Activated CD8-positive, alpha-beta memory T cell treated with anti-CD3 and anti-CD28 coated beads for 36 hours (primary cell): ENCODE measurements at regions not wholly inside any gene's neighbourhood (a gene's known extent, or its start where the extent isn't known, plus 50 kb on each side); places are given as distances from the start of the nearest gene placed in this dataset.
"Not testable (repeated sequence)": the region's sequence is repeated elsewhere in the genome, so short reads cannot be mapped to it uniquely, and the experiment has no call there.

Experiments used
- CTCF ChIA-PET: fragments of 350-600 bp; sonication (Branson Sonifier 250); formaldehyde crosslinking; loops from one replicate; lab custom pipeline; 2021; ENCODE audit warnings: antibody characterized with exemption; lab: Charles Lee
- POLR2A ChIA-PET: fragments of 350-600 bp; sonication (Branson Sonifier 250); formaldehyde crosslinking; loops from one replicate; lab custom pipeline; 2021; ENCODE audit warnings: antibody characterized with exemption; lab: Charles Lee

DNA sequence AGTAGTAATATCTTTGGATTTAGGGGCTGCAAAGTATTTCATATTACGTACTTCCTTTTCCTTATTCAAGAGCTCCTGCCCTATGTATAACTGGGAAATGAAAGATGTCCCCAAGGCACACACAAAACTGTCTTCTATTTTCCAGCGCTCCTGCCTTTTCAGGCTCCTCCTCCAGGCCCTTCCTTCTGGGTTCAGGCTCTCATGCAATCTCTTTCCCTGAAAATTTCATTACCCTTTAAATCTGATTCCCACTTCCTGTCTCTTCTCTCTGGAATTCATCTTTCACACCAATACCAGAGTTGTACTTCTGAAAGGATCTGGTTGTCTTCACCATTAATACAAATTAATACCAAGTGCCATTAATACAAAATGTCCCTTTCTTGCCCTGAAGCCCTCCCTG lies 181.6 kb downstream of the UTRN start:
- POLR2A ChIA-PET = no interaction called here
- CTCF ChIA-PET = interaction anchor here (1.2 kb wide), 1 partner anchor 250 kb away, joined by 4 read pairs; no protein-coding TSS in a partner anchor

DNA sequence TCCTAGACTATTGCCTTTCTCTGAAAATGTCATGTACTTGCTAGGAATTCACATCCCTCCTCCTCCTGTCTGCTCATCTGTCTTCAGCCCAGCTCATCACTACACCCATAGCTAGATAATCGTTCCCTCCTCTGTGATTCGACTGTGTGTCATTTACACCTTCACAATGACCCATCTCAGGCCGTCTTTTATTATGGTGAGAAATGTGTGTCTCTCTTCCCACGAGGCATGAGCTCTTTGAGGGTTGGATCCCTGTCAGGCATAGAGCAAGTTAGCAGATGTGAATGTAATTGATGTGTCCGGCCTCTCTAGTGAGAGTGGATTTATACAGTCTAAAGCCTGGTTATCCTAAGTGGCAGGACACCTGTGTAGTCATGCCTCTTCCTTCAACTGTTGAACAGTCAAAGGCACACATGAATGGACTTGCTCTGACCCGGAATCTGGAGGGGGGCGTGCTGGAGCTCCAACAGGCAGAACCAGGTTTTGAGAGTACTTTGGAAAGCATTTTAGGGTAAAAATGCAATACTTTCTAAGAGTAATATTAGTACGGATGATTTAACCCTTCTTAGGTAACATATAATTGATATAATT lies 182.1 kb downstream of the UTRN start:
- CTCF ChIA-PET = interaction anchor here (1.2 kb wide), 1 partner anchor 251 kb away, joined by 4 read pairs; no protein-coding TSS in a partner anchor
- POLR2A ChIA-PET = no interaction called here

DNA sequence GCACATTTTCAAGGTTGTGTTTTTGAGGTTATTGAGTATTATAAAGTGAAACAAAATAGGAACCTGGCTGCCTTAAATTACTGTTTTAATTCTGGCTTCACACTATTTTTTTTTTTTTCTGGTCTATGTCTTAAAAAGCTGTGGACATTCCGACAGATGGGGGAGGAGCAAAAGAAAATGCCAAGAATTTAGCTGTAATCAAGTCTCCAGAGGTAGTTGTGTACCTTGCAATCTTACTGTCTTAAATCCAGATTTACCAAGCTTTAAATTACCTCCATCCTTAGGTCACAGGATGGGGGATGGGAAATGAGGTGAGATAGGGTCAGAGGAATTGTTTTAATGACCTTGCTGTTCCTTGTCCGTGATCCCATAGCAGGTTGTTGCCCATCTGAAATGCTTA lies 182.8 kb downstream of the UTRN start:
- POLR2A ChIA-PET = interaction anchor here (0.7 kb wide), 1 partner anchor 976 kb away, joined by 4 read pairs; no protein-coding TSS in a partner anchor

DNA sequence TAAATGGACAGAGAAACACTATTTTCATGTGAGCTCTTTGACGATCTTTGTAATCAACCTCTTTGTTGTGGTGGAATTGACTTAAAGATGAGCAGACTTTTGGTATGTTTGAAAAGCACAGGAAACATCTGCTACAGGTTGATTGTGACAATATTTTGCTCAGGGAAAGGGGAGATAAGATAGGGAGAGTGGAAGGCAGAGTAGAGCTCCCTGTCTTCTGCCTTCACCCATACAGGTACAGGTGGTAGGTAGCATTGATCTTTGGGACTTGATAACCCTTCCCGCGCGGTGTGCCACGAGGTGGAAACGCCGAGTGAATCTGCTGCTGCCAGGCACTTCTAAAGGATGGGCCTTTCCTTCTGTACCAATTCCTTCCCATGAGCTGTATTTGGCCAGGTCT lies 183.6 kb downstream of the UTRN start:
- CTCF ChIA-PET = interaction anchor here (1.0 kb wide), 1 partner anchor 13 kb away, joined by 4 read pairs; no protein-coding TSS in a partner anchor
- POLR2A ChIA-PET = no interaction called here

More for the DNA sequence above, 182.8 kb downstream of the UTRN start:
- CTCF ChIA-PET = no interaction called here

DNA sequence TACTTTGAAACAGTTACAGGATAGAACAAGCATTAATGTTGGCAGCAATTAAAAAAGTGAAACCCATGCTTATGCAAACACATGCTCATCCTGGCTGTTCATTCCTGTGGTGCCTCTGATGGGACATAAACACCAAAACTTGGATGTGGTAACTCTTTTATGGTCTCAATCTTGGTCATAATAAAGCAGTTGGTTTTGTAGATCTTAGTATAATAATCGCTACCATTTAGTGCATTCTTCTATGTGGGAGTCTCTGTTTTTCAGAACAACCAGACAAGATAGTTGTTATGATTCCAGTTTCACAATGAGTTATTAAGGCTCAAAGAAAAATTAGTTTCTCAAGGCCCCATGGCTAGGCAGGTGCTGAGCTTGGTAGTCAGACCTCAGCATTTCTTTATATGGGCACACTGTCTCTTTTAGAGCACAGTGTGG lies 184.0 kb downstream of the UTRN start:
- ChIA-PET POLR2A (no interaction called here), CTCF (interaction anchor here (1.0 kb wide), 1 partner anchor 13 kb away, joined by 4 read pairs; no protein-coding TSS in a partner anchor)

DNA sequence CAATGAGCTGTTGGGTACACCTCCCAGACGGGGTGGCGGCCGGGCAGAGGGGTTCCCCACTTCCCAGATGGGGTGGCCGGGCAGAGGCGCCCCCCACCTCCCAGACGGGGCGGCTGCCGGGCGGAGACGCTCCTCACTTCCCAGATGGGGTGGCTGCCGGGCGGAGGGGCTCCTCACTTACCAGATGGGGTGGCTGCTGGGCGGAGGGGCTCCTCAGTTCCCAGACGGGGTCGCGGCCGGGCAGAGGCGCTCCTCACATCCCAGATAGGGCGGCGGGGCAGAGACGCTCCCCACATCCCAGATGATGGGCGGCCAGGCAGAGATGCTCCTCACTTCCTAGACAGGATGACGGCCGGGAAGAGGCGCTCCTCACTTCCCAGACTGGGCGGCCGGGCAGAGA lies 185.1 kb downstream of the UTRN start:
- POLR2A ChIA-PET = not testable (repeated sequence)

DNA sequence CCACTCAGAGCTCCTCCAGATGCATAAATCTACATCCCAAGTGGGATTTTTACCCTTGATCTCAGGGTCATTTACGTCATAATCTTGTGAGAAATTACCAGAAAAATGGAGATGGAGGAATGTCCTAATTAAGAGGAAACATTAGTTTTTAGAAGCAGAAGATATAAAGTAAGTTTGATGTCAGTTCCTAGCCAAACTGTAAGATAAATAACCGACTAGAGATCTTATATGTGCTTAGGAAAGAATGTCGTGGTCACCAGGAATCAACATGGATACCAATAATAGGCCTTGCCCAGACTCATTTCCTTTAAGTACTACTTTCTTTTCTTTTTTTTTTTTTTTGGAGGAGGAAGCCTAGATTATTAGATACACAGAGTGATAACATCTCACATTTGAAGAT lies 186.9 kb downstream of the UTRN start:
- ChIA-PET CTCF (no interaction called here), POLR2A (no interaction called here)

More for the DNA sequence above, 185.1 kb downstream of the UTRN start:
- CTCF ChIA-PET = not testable (repeated sequence)

DNA sequence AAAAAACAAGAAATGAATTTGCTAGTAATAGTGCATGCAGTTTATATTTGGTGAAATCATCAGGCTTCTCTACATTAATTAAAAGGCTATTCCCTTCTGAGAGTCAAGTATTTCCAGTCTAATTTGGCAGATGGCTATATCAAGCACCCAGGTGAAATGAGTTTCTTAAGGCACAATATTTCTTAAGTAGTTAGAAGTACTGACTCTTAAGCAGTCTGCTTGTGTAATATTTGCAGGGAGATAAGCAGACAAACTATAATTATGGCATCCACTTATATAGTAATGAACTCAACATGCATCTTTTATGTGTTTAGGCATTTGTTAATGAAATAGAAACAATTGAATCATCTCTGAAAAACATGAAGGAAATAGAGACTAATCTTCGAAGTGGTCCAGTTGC lies 189.2 kb downstream of the UTRN start:
- POLR2A ChIA-PET = no interaction called here
- CTCF ChIA-PET = no interaction called here

DNA sequence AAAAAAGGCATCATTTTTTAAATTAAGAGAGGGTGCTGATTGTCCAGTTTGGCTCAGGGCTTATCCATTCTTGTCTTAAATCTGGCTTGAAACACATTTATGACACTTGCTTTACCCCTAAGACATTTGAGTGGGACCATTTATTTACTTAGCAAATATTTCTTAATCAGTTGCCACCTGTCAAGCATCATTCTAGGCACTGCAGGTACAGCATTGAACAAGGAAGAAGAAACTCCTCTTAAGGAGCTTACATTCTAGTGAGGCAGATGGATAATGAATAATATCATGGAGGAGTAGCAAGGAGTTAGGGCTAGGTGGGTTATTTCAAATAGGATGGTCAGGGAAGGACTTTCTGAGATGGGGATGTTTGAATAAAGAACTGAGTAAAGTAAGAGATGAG lies 189.8 kb downstream of the UTRN start:
- CTCF ChIA-PET = no interaction called here

DNA sequence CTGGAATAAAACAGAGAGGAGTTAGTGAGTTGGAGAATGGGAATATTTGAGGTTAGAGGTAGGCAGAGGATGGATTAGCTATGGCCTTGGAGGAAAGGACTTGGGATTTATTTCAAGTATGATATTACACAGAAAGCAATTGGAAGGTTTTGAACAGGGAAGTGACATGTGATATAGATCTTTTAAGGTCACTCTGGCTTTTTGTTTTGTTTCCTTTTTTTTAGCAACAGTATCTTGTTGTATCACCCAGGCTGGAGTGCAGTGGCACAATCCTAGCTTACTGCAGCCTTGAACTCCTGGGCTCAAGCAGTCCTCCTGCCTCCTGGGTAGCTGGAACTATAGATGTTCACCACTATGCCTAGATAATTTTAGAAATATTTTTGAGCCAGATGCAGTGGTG lies 190.3 kb downstream of the UTRN start:
- POLR2A ChIA-PET = no interaction called here
- CTCF ChIA-PET = no interaction called here

More for the DNA sequence above, 189.8 kb downstream of the UTRN start:
- POLR2A ChIA-PET = no interaction called here

DNA sequence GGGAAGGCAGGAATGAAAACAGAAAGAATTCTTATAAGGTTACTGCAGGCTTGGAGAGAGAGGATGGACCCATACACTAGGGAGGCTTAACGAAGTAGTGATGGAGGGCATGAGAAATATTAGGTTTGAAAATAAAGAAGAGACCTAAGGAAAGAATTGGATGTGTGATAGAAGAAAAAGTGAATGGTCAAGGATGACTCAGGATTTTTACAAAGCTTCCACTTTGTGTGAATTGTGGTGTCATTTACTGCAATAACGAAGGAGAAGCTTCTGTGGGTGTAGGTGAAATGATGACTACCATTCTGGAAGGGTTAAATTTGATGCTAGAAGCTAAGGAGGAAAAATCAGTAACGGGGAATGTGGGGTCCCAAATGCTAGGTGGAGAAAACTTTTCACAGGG lies 191.2 kb downstream of the UTRN start:
- ChIA-PET CTCF (no interaction called here), POLR2A (no interaction called here)

DNA sequence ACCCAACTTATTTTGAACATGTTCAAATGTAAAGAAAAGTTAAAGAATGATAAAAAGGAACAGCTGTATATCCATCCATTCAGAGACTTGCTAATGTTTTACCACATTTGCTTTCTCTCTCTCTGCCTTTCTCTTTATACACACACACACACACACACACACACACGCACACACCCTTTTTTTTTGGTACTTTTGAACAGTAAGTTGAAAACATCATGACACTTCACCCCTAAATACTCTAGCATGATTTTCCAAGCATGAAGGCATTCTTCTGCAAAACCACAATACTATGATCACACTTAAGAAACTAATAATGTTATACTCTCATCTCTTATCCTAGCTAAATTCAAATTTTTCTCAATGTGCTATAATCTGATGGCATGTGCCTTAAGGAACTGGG lies 192.3 kb downstream of the UTRN start:
- ChIA-PET POLR2A (no interaction called here), CTCF (no interaction called here)

DNA sequence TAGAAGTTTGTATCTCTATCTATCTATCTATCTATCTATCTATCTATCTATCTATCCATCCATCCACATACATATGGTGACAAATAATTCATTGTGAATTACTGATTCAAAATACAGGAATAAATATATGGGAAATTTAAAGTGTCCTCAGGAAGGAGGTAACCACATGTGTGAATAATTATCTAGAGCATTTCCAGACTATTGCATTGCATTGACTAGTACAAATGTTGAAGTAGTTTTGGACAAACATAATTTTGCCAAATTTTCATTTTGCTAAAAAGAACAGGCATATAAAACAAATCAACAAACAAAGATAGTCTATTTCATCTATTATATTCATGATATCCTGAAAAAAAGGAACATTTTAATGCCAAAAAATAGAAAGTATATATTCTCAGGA lies 192.7 kb downstream of the UTRN start:
- ChIA-PET CTCF (no interaction called here), POLR2A (no interaction called here)

DNA sequence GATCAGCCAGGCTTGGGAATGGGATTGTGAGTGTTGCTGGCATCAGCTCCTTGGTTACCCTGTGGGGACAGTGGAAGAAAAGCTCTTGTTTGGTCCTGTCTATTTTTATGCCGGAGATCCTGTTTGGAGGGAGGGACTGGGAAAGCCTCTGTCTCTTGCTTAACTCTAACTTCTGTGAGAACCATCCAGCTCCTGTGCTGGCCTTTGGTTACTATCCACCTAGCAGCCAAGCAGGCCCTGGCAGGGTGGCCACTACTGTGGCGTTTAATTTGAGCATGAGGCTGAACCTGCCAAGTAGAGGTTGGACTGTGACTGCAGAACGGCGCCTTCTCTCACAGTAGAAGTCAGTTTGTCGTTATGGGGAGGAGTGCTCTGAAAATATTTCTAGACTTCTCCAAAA lies 193.3 kb downstream of the UTRN start:
- POLR2A ChIA-PET = no interaction called here
- CTCF ChIA-PET = no interaction called here

DNA sequence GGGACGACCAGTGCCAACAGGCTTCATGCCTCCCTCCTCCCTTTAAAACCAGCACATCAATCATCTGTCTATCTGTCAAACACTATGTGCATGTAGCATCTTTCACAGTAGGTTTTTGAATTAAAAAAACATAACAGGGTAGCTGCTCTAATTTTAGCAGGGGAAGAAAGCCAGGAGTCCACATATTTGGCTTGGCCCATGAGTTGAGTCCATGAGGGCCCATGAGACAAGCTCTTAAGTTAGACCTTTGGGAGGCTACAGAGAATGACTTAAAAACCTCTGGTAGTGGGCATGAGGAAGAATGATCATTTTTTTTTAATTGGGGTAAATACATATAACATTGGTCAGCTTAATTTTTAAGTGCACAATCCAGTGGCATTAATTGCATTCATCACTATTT lies 194.9 kb downstream of the UTRN start:
- POLR2A ChIA-PET = no interaction called here
- CTCF ChIA-PET = interaction anchor here (0.8 to 2.5 kb wide), 2 partner anchors 10 to 101 kb away, joined by 3 to 6 read pairs; no protein-coding TSS in a partner anchor

DNA sequence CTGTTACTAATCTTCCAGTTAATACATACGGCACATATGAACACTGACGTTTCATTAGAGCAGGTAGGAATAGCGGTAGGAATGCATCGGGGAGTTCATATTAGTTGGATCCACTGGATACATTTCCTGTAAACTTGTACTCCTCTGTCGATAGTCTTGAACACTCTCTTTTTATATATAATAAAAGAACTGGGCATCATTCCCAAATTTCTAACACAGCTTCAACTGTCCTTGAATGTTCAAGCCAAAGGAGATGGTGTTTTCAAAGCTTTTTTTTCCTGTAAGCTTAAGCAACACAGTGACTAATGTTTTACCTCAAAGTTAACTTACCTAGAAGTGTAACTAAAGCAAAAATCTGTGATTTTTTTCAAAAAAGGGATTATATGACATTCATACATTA lies 195.3 kb downstream of the UTRN start:
- CTCF ChIA-PET = interaction anchor here (0.8 to 2.5 kb wide), 3 partner anchors 10 to 264 kb away, joined by 3 to 6 read pairs (median 4); no protein-coding TSS in a partner anchor

DNA sequence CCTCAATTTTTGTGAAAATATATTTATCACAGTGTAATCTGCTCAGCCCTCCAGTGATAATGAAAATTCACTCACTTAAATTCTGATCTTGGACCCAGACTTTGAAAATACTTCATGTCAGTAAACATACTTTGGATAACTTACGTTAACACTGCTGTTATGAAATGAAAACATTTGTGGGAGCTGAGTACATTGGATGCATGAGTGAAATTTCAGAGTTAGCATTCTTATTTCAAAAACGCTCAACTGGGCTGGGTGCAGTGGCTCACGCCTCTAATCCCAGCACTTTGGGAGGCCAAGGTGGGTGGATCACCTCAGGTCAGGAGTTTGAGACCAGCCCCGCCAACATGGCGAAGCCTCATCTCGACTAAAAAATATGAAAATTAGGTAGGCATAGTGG lies 196.4 kb downstream of the UTRN start:
- ChIA-PET CTCF (interaction anchor here (1.0 to 2.5 kb wide), 6 partner anchors 9 to 265 kb away, joined by 3 to 6 read pairs (median 4); no protein-coding TSS in a partner anchor), POLR2A (no interaction called here)

More for the DNA sequence above, 195.3 kb downstream of the UTRN start:
- POLR2A ChIA-PET = no interaction called here

DNA sequence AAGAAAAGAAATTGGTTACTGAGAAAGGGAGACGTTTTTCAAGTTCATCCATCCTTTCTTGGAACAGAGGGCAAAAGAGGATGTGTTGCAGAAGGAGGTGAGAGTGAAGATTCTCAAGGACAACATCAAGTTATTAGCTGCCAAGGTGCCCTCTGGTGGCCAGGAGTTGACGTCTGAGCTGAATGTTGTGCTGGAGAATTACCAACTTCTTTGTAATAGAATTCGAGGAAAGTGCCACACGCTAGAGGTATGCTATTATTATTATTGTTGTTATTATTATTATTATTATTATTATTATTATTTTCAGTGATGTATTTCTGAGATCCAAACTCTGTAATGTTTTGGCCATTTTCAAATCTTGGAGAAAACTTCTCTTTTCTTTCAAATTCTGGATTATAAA lies 197.0 kb downstream of the UTRN start:
- POLR2A ChIA-PET = no interaction called here
- CTCF ChIA-PET = interaction anchor here (0.7 to 2.5 kb wide), 8 partner anchors 8 to 409 kb away, joined by 3 to 6 read pairs (median 3); no protein-coding TSS in a partner anchor

DNA sequence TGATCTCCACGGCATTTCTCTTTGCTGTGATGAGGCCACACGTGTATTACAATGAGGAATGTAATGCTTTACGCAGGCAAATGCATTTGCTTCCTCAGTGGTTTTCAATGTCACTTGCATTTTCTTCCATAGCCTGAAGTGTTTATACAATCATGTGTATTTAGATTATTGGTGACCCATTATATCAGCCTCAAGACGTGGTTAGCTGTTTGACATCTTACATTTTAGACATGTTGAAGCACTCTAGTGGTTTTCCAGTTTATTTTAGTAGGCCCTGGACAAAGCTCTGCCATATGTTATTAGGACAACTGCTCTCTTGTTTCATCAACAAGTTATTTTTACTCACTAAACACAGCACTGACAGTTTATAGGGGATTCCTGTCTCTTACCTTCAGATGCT lies 200.4 kb downstream of the UTRN start:
- POLR2A ChIA-PET = no interaction called here
- CTCF ChIA-PET = interaction anchor here (0.7 kb wide), 1 partner anchor 269 kb away, joined by 3 read pairs; no protein-coding TSS in a partner anchor

DNA sequence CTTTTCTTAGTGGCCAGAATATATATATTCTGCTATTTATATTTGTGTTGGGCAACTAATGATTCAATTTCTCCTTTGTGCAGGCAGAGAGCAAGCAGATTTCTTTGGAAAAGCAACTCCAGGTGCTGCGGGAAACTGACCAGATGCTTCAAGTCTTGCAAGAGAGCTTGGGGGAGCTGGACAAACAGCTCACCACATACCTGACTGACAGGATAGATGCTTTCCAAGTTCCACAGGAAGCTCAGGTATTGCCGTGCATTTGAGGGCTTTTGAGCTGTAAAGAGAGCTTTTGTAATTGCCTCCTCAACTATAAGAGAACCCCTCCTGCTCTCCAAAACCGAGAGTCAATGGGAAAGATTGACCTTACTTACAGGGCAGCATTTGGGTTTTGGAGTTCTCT lies 203.5 kb downstream of the UTRN start:
- ChIA-PET CTCF (no interaction called here), POLR2A (no interaction called here)
